ENCODE measurements at regions not wholly inside any gene's neighbourhood (a gene's known extent, or its start where the extent isn't known, plus 50 kb on each side); places are given as distances from the start of the nearest gene placed in this dataset.

- TF ChIP-seq, protein P1, sequence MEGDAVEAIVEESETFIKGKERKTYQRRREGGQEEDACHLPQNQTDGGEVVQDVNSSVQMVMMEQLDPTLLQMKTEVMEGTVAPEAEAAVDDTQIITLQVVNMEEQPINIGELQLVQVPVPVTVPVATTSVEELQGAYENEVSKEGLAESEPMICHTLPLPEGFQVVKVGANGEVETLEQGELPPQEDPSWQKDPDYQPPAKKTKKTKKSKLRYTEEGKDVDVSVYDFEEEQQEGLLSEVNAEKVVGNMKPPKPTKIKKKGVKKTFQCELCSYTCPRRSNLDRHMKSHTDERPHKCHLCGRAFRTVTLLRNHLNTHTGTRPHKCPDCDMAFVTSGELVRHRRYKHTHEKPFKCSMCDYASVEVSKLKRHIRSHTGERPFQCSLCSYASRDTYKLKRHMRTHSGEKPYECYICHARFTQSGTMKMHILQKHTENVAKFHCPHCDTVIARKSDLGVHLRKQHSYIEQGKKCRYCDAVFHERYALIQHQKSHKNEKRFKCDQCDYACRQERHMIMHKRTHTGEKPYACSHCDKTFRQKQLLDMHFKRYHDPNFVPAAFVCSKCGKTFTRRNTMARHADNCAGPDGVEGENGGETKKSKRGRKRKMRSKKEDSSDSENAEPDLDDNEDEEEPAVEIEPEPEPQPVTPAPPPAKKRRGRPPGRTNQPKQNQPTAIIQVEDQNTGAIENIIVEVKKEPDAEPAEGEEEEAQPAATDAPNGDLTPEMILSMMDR (IDR thresholded peaks at IDR 0.05 in 4 of 5, conservative IDR thresholded peaks at IDR 0.05 in 1 of 5) = no peak
- no peak for TF ChIP-seq POLR2A (IDR thresholded peaks at IDR 0.05)
Observed at GRCh38 chr6:141123497-141123896, 1009.2 kb upstream of the GJE1 start.
